ENCODE measurements at regions not wholly inside any gene's neighbourhood (a gene's known extent, or its start where the extent isn't known, plus 50 kb on each side); places are given as distances from the start of the nearest gene placed in this dataset.

DNA sequence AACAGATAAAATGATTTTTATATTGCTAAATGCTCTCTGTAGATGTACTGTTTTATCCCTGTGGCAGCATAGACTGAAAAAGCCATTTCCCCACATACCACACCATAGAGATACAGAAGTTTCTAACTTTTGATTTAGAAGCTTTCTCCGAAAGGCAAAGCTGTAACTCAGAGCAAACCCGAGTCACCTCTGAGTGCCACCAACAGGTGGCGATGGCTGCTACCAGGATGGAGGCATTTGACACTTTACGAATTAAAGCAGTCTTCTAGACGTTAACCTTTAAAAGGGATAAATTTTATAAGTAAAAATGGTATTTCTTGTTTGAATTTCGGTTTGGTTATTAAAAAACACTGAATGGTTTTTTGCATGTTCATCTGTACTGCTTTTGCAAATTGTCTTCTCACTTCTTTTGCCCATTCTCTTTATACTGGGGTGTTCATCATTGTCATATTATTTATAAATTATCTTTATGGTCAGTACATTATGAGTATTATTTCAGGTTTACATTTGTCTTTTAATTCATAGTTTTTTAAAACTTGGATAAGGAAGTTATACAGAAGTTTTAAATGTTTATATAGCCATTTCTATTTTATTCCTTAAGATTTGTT, 201.0 kb upstream of the CEP162 start (continued):
- TF ChIP-seq IRF9 (tag; IDR thresholded peaks at IDR 0.05) (no peak), GABPB1 (CRISPR knock-in tag; IDR thresholded peaks at IDR 0.05) (no peak), RAD51 (IDR thresholded peaks at IDR 0.05; ENCODE audit: borderline replicate concordance, low read depth) (no peak), CTCF (IDR thresholded peaks at IDR 0.05 in 2 of 3, conservative IDR thresholded peaks at IDR 0.05 in 1 of 3; ENCODE audit: insufficient read depth in 2 of 3, low read depth in 1 of 3, low read length in 3 of 3) (peak; percentile 76 to 83 (median 80)), TGIF2 (CRISPR knock-in tag; IDR thresholded peaks at IDR 0.05) (no peak), ADNP (tag; IDR thresholded peaks at IDR 0.05) (no peak), XRCC3 (IDR thresholded peaks at IDR 0.05) (no peak), ZNF57 (CRISPR knock-in tag; IDR thresholded peaks at IDR 0.05) (no peak), REST (IDR thresholded peaks at IDR 0.05; ENCODE audit: borderline replicate concordance) (peak; percentile 73; the same call in 1 of the 2 replicates), REST (CRISPR knock-in tag; IDR thresholded peaks at IDR 0.05; ENCODE audit: low read depth) (no peak), RBM17 (IDR thresholded peaks at IDR 0.05; ENCODE audit: borderline replicate concordance, low read depth, low read length) (no peak), NFIX (CRISPR knock-in tag; IDR thresholded peaks at IDR 0.05; ENCODE audit: low read depth) (no peak), SMC3 (conservative IDR thresholded peaks at IDR 0.05; ENCODE audit: insufficient read depth, low read depth, low read length) (peak; percentile 69), KLF1 (tag; IDR thresholded peaks at IDR 0.05) (no peak), TAF9B (IDR thresholded peaks at IDR 0.05; ENCODE audit: partially characterized antibody) (no peak), MAFG (tag; conservative IDR thresholded peaks at IDR 0.05) (no peak)
- TF ChIP-seq, protein P1, sequence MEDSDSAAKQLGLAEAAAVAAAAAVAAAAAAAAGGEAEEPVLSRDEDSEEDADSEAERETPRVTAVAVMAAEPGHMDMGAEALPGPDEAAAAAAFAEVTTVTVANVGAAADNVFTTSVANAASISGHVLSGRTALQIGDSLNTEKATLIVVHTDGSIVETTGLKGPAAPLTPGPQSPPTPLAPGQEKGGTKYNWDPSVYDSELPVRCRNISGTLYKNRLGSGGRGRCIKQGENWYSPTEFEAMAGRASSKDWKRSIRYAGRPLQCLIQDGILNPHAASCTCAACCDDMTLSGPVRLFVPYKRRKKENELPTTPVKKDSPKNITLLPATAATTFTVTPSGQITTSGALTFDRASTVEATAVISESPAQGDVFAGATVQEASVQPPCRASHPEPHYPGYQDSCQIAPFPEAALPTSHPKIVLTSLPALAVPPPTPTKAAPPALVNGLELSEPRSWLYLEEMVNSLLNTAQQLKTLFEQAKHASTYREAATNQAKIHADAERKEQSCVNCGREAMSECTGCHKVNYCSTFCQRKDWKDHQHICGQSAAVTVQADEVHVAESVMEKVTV (CRISPR knock-in tag; IDR thresholded peaks at IDR 0.05): peak; percentile 75

Measured in K562 (cell line).